ENCODE measurements at regions not wholly inside any gene's neighbourhood (a gene's known extent, or its start where the extent isn't known, plus 50 kb on each side); places are given as distances from the start of the nearest gene placed in this dataset.
"Not testable (repeated sequence)": the region's sequence is repeated elsewhere in the genome, so short reads cannot be mapped to it uniquely, and the experiment has no call there.

GRCh38 chr19:28134311-28134710 lies 1078.6 kb downstream of the UQCRFS1 start:
- H3K27me3 ChIP-seq (ENCODE audit: control insufficient read depth in 2 of 2, insufficient read depth in 2 of 2, low read length in 2 of 2) = no peaks in the 10 kb centered on the region
- no peaks in the 10 kb centered on the region for H3K9me1 ChIP-seq (replicated peaks; ENCODE audit: control insufficient read depth, extremely low read depth, insufficient read depth, low read length)
- no peaks in the 10 kb centered on the region for H4K20me1 ChIP-seq (replicated peaks; ENCODE audit: control insufficient read depth, extremely low read depth, insufficient read depth, low read length)
- no peak overlapping the region for H3K4me2 ChIP-seq (ENCODE audit: insufficient read depth, low read length)
- TF ChIP-seq CTCF (IDR thresholded peaks at IDR 0.05; ENCODE audit: extremely low read depth in 1 of 2, insufficient read depth in 1 of 2, low read depth in 1 of 2, low read length in 2 of 2) = no peak
- TF ChIP-seq MYC (IDR thresholded peaks at IDR 0.05; ENCODE audit: low read depth, low read length) = no peak
- no peak for TF ChIP-seq MAX (IDR thresholded peaks at IDR 0.05; ENCODE audit: insufficient read depth, insufficient read length)
- TF ChIP-seq POLR2AphosphoS5 (IDR thresholded peaks at IDR 0.05; ENCODE audit: insufficient read depth, low read depth, low read length) = no peak
- no peak for TF ChIP-seq JUN (IDR thresholded peaks at IDR 0.05; ENCODE audit: borderline replicate concordance, insufficient read depth, insufficient read length, low read depth)
- H3K9ac ChIP-seq (replicated peaks; ENCODE audit: extremely low read depth, insufficient read depth, low read length) = no peak overlapping the region
- no peak for FAIRE-seq
- H3K79me2 ChIP-seq (ENCODE audit: control insufficient read depth, insufficient read depth, low read length) = no peaks in the 10 kb centered on the region
- ChIA-PET POLR2A (no interaction called here), CTCF (no interaction called here)
- no peak for DNase-seq (ENCODE audit: low read depth, low spot score)
- peaks cover 4% of the 10 kb centered on the region for H3K9me3 ChIP-seq (replicated peaks; ENCODE audit: control insufficient read depth, insufficient read depth, low read length)
- no TSS peak for BruUV-seq (replicated peaks)
- dilution Hi-C loops (cut with MboI; ENCODE audit: extremely low pct_ligation_motif_present, low sequenced_read_pairs) = no loop called here
- no peak overlapping the region for H3K27ac ChIP-seq (ENCODE audit: insufficient read depth, low read depth, low read length)
- H2AFZ ChIP-seq (ENCODE audit: low read depth, low read length) = no peak overlapping the region
- intact Hi-C loops (cut with micrococcal nuclease) = no loop called here
- no peak overlapping the region for H3K4me3 ChIP-seq (replicated peaks in 1 of 3; ENCODE audit: insufficient read depth in 1 of 3, low read depth in 1 of 3, low read length in 3 of 3)
- H3K36me3 ChIP-seq (ENCODE audit: control insufficient read depth in 2 of 2, extremely low read depth in 1 of 2, insufficient read depth in 2 of 2, low read length in 2 of 2) = no peaks in the 10 kb centered on the region
- no peaks in the 10 kb centered on the region for H3K4me1 ChIP-seq (ENCODE audit: control insufficient read depth, extremely low read depth, insufficient read depth, low read length)

- H3K27ac ChIP-seq (ENCODE audit: insufficient read depth, low read depth, low read length); FAIRE-seq; H3K4me3 ChIP-seq (replicated peaks in 1 of 3; ENCODE audit: insufficient read depth in 1 of 3, low read depth in 1 of 3, low read length in 3 of 3); dilution Hi-C loops (cut with MboI; ENCODE audit: extremely low pct_ligation_motif_present, low sequenced_read_pairs); H3K4me1 ChIP-seq (ENCODE audit: control insufficient read depth, extremely low read depth, insufficient read depth, low read length); intact Hi-C loops (cut with micrococcal nuclease); CTCF ChIA-PET; H3K9me3 ChIP-seq (replicated peaks; ENCODE audit: control insufficient read depth, insufficient read depth, low read length); H3K9me1 ChIP-seq (replicated peaks; ENCODE audit: control insufficient read depth, extremely low read depth, insufficient read depth, low read length); H3K36me3 ChIP-seq (ENCODE audit: control insufficient read depth in 2 of 2, extremely low read depth in 1 of 2, insufficient read depth in 2 of 2, low read length in 2 of 2); H3K79me2 ChIP-seq (ENCODE audit: control insufficient read depth, insufficient read depth, low read length); H2AFZ ChIP-seq (ENCODE audit: low read depth, low read length); H3K4me2 ChIP-seq (ENCODE audit: insufficient read depth, low read length); H4K20me1 ChIP-seq (replicated peaks; ENCODE audit: control insufficient read depth, extremely low read depth, insufficient read depth, low read length); H3K9ac ChIP-seq (replicated peaks; ENCODE audit: extremely low read depth, insufficient read depth, low read length); POLR2A ChIA-PET; DNase-seq (ENCODE audit: low read depth, low spot score); H3K27me3 ChIP-seq (ENCODE audit: control insufficient read depth in 2 of 2, insufficient read depth in 2 of 2, low read length in 2 of 2); BruUV-seq (replicated peaks): not testable (repeated sequence)
These were observed 1082.1 kb downstream of the UQCRFS1 start for GRCh38 chr19:28130881-28131280.

Measured in endothelial cell of umbilical vein (primary cell).